WTC11 (cell line): ENCODE measurements at regions not wholly inside any gene's neighbourhood (a gene's known extent, or its start where the extent isn't known, plus 50 kb on each side); places are given as distances from the start of the nearest gene placed in this dataset.

ENCODE experiments used
- CTCF ChIP-seq: fragments of 200-600 bp; IDR thresholded peaks from 2 replicates; pipeline ENCODE4 v1.8.0; 2022; ENCODE audit warnings: antibody characterized with exemption
- E2F5 ChIP-seq: sonication (generic); formaldehyde crosslinking; IDR thresholded peaks from 2 replicates; pipeline ENCODE4 v1.8.1; 2022; ENCODE audit warnings: mild to moderate bottlenecking, moderate library complexity, missing genetic modification reagents
- FOXJ3 ChIP-seq: sonication (generic); formaldehyde crosslinking; IDR thresholded peaks from 2 replicates; pipeline ENCODE4 v1.9.0; 2021; ENCODE audit warnings: missing genetic modification reagents, mild to moderate bottlenecking, borderline replicate concordance
- HMGA2 ChIP-seq: fragments of 250-450 bp; sonication (Bioruptor Pico); IDR thresholded peaks from 2 replicates; pipeline ENCODE4 v1.4.0; 2021; ENCODE audit warnings: mild to moderate bottlenecking, moderate library complexity
- NFYB ChIP-seq: sonication (generic); formaldehyde crosslinking; conservative IDR thresholded peaks from 2 replicates; pipeline ENCODE4 v1.8.0; 2022; ENCODE audit warnings: low read depth, missing genetic modification reagents
- NR1H2 ChIP-seq: sonication (generic); formaldehyde crosslinking; IDR thresholded peaks from 2 replicates; pipeline ENCODE4 v1.9.0; 2021; ENCODE audit warnings: mild to moderate bottlenecking, moderate library complexity, missing genetic modification reagents
- RORB ChIP-seq: fragments of 250-450 bp; sonication (Bioruptor Pico); IDR thresholded peaks from 2 replicates; pipeline ENCODE4 v1.9.0; 2021; ENCODE audit warnings: mild to moderate bottlenecking
- TP53 ChIP-seq: sonication (generic); formaldehyde crosslinking; IDR thresholded peaks from 2 replicates; pipeline ENCODE4 v1.8.1; 2023; ENCODE audit warnings: mild to moderate bottlenecking, missing genetic modification reagents
- ZNF512 ChIP-seq: sonication (generic); formaldehyde crosslinking; IDR thresholded peaks from 2 replicates; pipeline ENCODE4 v1.8.1; 2022; ENCODE audit warnings: missing genetic modification reagents, borderline replicate concordance
- TF ChIP-seq, protein P1 (sequence below): sonication (generic); formaldehyde crosslinking; IDR thresholded peaks from 2 replicates; pipeline ENCODE4 v1.8.1; 2023; ENCODE audit warnings: mild to moderate bottlenecking, missing genetic modification reagents, moderate library complexity

DNA sequence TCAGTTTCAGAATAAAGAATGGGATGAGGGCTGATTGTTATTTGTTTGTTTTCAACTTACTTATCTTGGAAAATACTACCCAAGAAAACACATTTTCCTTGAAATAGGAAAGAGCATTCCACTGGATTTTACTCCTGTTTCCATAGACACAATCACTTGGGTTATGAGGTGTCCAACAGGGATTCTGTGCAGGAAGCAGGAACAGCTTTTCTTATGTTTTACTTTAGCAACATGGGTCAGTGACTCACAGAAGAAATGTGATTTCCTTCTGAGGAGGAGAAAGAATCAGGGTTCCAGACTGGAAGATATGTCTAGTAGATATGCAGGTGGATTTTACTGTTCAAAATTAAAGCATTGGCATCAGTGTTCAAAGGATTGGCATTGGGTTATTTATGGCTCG is 180.8 kb upstream of the GPC6 start:
- TF ChIP-seq HMGA2 (CRISPR knock-in tag) (no peak), ZNF512 (CRISPR knock-in tag) (no peak), NR1H2 (no peak), TP53 (CRISPR knock-in tag) (no peak), FOXJ3 (CRISPR knock-in tag) (no peak), RORB (CRISPR knock-in tag) (no peak), CTCF (no peak), NFYB (CRISPR knock-in tag) (no peak), E2F5 (CRISPR knock-in tag) (no peak)
- TF ChIP-seq, protein P1, sequence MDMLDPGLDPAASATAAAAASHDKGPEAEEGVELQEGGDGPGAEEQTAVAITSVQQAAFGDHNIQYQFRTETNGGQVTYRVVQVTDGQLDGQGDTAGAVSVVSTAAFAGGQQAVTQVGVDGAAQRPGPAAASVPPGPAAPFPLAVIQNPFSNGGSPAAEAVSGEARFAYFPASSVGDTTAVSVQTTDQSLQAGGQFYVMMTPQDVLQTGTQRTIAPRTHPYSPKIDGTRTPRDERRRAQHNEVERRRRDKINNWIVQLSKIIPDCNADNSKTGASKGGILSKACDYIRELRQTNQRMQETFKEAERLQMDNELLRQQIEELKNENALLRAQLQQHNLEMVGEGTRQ = no peak
